ENCODE measurements at regions not wholly inside any gene's neighbourhood (a gene's known extent, or its start where the extent isn't known, plus 50 kb on each side); places are given as distances from the start of the nearest gene placed in this dataset.

DNA sequence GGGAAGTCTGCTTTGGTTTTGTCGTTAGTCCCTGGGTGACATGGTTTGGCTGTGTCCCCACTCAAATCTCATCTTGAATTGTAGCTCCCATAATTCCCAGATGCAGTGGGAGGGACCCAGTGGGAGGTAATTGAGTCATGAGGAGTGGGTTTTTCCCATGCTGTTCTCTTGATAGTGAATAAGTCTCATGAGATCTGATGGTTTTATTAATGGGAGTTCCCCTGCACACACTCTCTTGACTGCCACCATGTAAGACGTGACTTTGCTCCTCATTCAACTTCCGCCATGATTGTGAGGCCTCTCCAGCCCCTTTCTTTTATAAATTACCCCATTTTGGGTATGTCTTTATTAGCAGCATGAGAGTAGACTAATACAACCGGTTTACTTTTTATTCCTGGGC, 405.8 kb upstream of the ID2 start:
- WGBS (ENCODE audit: insufficient coverage), result no CpG with 5 or more reads among the region's 4 CpGs
- no peak overlapping the region for H3K27ac ChIP-seq (ENCODE audit: low read length)
- no peak overlapping the region for H3K4me3 ChIP-seq (ENCODE audit: low read length)
- H3K9me3 ChIP-seq (replicated peaks; ENCODE audit: control insufficient read depth, low read depth, low read length), result no peaks in the 10 kb centered on the region
- no peak for DNase-seq
- no peaks in the 10 kb centered on the region for H3K27me3 ChIP-seq (ENCODE audit: control insufficient read depth, insufficient read depth, low read length)
- H3K36me3 ChIP-seq (ENCODE audit: control insufficient read depth, insufficient read depth, low read length), result no peaks in the 10 kb centered on the region
- H3K4me1 ChIP-seq (ENCODE audit: control insufficient read depth, insufficient read depth, low read length), result no peaks in the 10 kb centered on the region

DNA sequence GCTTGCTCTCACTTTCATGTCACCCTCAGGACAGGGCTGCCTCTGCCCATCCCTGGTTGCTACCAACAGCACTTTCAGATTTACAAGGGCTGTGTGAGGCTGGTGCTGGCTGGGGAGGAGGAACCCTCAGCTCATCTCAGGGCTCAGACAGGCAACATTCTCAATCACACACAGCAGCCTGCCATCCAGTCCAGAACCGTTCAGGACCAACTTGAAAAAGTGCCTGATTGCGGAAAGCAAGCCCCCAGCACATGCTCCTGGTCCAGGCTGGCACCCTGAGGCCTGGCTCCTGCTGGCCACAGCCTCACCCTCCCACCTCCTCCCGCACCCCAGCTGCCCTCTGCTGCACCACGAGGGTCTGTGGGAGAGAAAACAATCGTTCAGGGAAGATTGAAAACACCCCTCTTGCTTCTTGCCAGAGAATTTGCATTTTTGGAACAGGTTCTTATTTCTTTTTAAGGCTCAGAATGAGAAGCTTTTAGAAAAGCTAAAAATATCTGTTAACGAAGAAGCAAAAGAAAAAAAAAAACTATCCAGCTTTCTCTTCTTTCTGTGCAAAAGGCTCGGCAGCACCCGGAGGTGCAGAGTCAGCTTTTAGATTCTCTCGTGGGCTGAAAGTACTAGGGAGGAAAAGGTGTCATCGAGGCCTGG, 403.8 kb upstream of the ID2 start:
- H3K27me3 ChIP-seq (ENCODE audit: control insufficient read depth, insufficient read depth, low read length), result no peaks in the 10 kb centered on the region
- H3K4me3 ChIP-seq (ENCODE audit: low read length), result no peak overlapping the region
- no peak overlapping the region for H3K27ac ChIP-seq (ENCODE audit: low read length)
- H3K9me3 ChIP-seq (replicated peaks; ENCODE audit: control insufficient read depth, low read depth, low read length), result no peaks in the 10 kb centered on the region
- 67% methylated on average over 2 of the region's 10 CpGs for WGBS (ENCODE audit: insufficient coverage)
- DNase-seq, result peak; percentile 51
- H3K36me3 ChIP-seq (ENCODE audit: control insufficient read depth, insufficient read depth, low read length), result no peaks in the 10 kb centered on the region
- no peaks in the 10 kb centered on the region for H3K4me1 ChIP-seq (ENCODE audit: control insufficient read depth, insufficient read depth, low read length)

DNA sequence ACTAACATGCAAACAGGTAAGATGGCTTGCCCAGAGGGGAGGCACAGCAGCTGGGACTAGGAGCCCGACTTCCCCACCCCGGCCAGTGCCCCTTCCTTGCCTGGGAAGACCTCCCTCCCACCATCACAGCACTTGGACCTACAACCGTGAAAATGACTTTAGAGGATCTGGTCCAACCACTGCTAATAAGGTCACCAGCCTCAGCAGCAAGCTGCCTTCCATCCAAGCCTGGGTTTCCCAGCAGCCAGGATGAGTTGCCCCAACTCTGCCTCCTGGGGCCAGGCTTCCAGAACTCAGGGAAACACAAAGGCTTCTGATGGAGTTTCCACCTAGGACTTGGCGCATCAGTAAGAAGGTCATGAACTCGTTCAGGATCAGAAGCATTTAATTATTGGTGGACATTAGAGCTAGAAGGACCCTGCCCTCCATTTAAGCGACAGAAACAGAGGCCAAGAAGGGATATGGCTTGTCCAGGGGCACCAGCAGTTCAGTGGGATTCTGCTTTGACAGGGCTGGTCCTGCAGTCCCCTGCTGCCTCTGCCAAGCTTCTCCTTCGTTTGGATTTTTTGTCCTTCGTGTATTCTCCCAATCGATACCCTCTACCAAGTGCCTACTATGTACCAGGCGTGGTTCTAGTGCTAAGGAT, 403.0 kb upstream of the ID2 start:
- Histone ChIP-seq H3K4me1 (ENCODE audit: control insufficient read depth, insufficient read depth, low read length) (no peaks in the 10 kb centered on the region), H3K9me3 (replicated peaks; ENCODE audit: control insufficient read depth, low read depth, low read length) (no peaks in the 10 kb centered on the region), H3K27ac (ENCODE audit: low read length) (no peak overlapping the region), H3K36me3 (ENCODE audit: control insufficient read depth, insufficient read depth, low read length) (no peaks in the 10 kb centered on the region), H3K4me3 (ENCODE audit: low read length) (no peak overlapping the region), H3K27me3 (ENCODE audit: control insufficient read depth, insufficient read depth, low read length) (no peaks in the 10 kb centered on the region)
- no peak for DNase-seq
- WGBS (ENCODE audit: insufficient coverage), result 83% methylated on average over 6 of the region's 10 CpGs

DNA sequence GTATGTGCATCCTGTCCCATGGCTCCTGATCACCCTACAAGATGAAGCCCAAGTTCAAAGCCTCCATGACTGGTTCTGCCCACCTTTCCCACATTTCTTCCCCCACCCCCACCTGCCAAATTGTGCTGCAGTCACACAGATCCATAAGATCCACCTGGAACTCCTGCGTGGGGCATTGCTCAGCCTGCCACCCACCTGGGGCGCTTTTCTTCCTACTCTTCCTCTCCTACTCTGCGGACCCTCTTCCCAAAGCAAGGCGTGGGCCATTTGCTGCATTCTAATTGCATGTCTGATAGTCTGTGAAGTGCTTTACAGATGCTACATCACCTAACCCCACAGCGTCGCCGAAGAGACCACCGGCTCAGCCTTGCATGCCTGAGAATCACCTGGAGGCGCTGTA, 402.4 kb upstream of the ID2 start:
- Histone ChIP-seq H3K27ac (ENCODE audit: low read length) (no peak overlapping the region), H3K4me1 (ENCODE audit: control insufficient read depth, insufficient read depth, low read length) (no peaks in the 10 kb centered on the region), H3K27me3 (ENCODE audit: control insufficient read depth, insufficient read depth, low read length) (no peaks in the 10 kb centered on the region), H3K9me3 (replicated peaks; ENCODE audit: control insufficient read depth, low read depth, low read length) (no peaks in the 10 kb centered on the region), H3K36me3 (ENCODE audit: control insufficient read depth, insufficient read depth, low read length) (no peaks in the 10 kb centered on the region), H3K4me3 (ENCODE audit: low read length) (no peak overlapping the region)
- DNase-seq, result no peak
- 94% methylated on average over 5 of the region's 9 CpGs for WGBS (ENCODE audit: insufficient coverage)

DNA sequence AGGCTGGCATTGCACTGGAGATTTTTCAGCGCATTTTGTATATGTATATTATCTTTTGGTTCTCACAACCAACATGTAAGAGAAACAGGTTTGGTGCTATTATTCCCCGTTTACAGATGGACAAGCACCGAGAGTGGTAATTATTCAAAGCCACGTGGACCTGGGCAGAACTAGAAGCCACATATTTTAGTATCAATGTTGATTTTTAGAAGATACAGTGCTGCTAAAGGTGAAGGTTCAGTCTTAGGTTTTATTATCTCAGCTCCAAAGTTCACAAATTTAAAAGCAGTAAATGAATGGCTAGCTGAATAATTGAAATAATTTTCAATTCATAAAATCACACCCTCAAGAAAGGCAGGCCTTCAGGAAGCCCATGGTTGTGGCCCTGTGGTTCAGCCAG, 400.6 kb upstream of the ID2 start:
- no CpG with 5 or more reads among the region's 4 CpGs for WGBS (ENCODE audit: insufficient coverage)
- Histone ChIP-seq H3K27ac (ENCODE audit: low read length) (no peak overlapping the region), H3K27me3 (ENCODE audit: control insufficient read depth, insufficient read depth, low read length) (no peaks in the 10 kb centered on the region), H3K36me3 (ENCODE audit: control insufficient read depth, insufficient read depth, low read length) (no peaks in the 10 kb centered on the region), H3K4me1 (ENCODE audit: control insufficient read depth, insufficient read depth, low read length) (no peaks in the 10 kb centered on the region), H3K4me3 (ENCODE audit: low read length) (no peak overlapping the region), H3K9me3 (replicated peaks; ENCODE audit: control insufficient read depth, low read depth, low read length) (no peaks in the 10 kb centered on the region)
- no peak for DNase-seq

DNA sequence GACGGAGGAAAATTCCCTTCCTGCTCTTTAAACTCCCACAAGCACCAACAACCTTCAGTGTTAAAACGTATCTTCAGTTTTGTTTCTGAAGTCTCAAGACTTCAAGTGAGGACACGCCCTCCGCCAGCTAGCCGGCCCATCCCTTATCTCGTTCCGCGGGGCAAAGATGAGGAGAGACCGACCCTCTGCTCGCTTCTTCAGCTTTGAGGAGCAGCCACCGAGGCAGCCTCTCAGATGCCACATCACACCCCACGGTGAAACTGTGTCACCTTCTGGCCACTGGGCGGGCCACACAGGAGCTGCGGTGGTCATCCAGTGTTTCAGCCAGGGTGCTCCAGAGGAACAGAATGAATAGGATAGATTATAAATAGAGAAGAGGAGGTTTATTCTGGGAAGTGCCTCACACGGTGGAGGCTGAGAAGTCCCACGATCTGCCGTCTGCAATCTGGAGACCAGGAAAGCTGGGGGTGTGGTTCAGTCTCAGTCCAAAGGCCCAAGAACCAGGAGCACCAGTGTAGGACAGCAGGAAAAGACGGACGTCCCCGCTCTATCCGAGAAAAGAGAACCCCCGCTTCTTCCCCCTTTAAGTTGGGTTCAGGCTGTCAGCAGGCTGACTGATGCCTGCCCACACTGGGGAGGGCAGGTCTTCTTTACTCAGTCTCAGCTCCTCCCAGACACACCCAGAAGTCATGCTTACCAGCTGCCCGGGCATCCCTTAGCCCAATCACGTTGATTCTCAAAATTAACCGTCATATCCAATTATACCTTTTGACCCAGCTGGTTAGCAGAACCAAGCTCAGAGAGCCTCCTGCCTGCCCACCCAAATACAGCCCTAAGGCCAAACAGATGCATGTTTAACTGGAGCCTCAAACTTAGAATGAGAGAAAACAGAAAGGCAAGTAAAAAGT, 399.7 kb upstream of the ID2 start:
- no peak overlapping the region for H3K27ac ChIP-seq (ENCODE audit: low read length)
- H3K36me3 ChIP-seq (ENCODE audit: control insufficient read depth, insufficient read depth, low read length), result no peaks in the 10 kb centered on the region
- no peak for DNase-seq
- no peaks in the 10 kb centered on the region for H3K27me3 ChIP-seq (ENCODE audit: control insufficient read depth, insufficient read depth, low read length)
- no peaks in the 10 kb centered on the region for H3K4me1 ChIP-seq (ENCODE audit: control insufficient read depth, insufficient read depth, low read length)
- H3K4me3 ChIP-seq (ENCODE audit: low read length), result no peak overlapping the region
- H3K9me3 ChIP-seq (replicated peaks; ENCODE audit: control insufficient read depth, low read depth, low read length), result no peaks in the 10 kb centered on the region
- 81% methylated on average over 22 of the region's 25 CpGs for WGBS (ENCODE audit: insufficient coverage)

DNA sequence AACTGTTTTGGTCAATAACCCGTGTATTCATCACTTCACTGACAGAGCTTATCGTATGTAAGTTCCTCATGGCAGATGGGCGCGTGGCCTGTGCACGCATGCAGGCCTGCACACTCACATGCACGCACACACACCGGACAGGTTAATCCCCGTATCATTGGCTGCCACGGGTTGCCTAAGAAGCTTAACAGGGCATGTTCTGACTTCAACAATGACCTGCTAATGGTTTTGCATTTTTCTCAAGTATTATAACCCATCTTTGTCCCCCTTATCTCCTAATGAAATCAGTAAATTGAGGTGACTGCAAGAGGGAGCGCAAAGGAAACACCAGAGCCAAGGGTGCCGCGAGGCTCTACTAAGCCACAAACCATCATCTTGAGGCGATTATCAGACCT, 399.0 kb upstream of the ID2 start:
- no peaks in the 10 kb centered on the region for H3K36me3 ChIP-seq (ENCODE audit: control insufficient read depth, insufficient read depth, low read length)
- no peak overlapping the region for H3K4me3 ChIP-seq (ENCODE audit: low read length)
- no peaks in the 10 kb centered on the region for H3K27me3 ChIP-seq (ENCODE audit: control insufficient read depth, insufficient read depth, low read length)
- H3K9me3 ChIP-seq (replicated peaks; ENCODE audit: control insufficient read depth, low read depth, low read length), result no peaks in the 10 kb centered on the region
- WGBS (ENCODE audit: insufficient coverage), result 90% methylated on average over 10 of the region's 13 CpGs
- no peak for DNase-seq
- no peak overlapping the region for H3K27ac ChIP-seq (ENCODE audit: low read length)
- no peaks in the 10 kb centered on the region for H3K4me1 ChIP-seq (ENCODE audit: control insufficient read depth, insufficient read depth, low read length)

DNA sequence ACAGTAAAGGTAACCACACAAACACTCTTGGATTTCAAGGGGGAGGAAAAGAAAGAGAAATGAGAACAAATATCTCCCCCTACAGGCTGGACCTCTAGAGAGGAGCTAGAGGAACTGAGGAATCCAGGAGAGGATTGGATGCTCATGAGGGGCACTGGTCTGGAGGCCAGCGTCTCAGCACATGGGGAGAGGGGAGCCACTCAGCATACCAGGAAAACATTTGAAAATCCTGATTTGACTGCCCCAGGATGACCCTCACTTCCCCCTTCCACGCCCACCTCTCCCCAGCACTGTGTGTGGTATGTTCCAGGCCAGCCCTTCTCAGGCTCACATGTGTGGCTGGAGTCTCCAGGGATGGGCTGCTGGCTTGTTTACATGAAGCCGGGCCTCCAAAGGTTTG, 396.8 kb upstream of the ID2 start:
- Histone ChIP-seq H3K36me3 (ENCODE audit: control insufficient read depth, insufficient read depth, low read length) (no peaks in the 10 kb centered on the region), H3K27me3 (ENCODE audit: control insufficient read depth, insufficient read depth, low read length) (no peaks in the 10 kb centered on the region), H3K4me3 (ENCODE audit: low read length) (no peak overlapping the region), H3K4me1 (ENCODE audit: control insufficient read depth, insufficient read depth, low read length) (no peaks in the 10 kb centered on the region), H3K27ac (ENCODE audit: low read length) (no peak overlapping the region), H3K9me3 (replicated peaks; ENCODE audit: control insufficient read depth, low read depth, low read length) (no peaks in the 10 kb centered on the region)
- no peak for DNase-seq
- 100% methylated on average over 1 of the region's 3 CpGs for WGBS (ENCODE audit: insufficient coverage)

DNA sequence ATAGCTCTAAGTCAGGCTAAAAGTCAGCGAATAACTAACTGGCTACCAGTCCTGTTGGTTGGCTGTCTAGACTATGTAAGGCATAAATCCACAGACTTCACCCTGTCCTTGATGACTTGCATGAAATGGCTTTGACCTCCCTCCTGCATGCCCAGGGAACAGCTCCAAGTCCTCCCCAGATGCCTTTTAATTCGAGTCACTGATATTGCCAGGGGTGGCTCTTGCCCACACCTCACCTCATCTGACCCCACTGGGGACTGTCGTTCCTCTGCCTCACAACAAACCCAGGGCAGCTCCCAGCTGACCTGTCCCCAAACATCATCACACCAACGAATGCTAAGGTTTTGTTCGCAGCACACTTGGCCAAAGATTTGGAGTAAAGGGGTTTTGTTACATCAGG, 396.0 kb upstream of the ID2 start:
- DNase-seq, result no peak
- 83% methylated on average over 2 of the region's 5 CpGs for WGBS (ENCODE audit: insufficient coverage)
- Histone ChIP-seq H3K4me1 (ENCODE audit: control insufficient read depth, insufficient read depth, low read length) (no peaks in the 10 kb centered on the region), H3K27me3 (ENCODE audit: control insufficient read depth, insufficient read depth, low read length) (no peaks in the 10 kb centered on the region), H3K4me3 (ENCODE audit: low read length) (no peak overlapping the region), H3K9me3 (replicated peaks; ENCODE audit: control insufficient read depth, low read depth, low read length) (no peaks in the 10 kb centered on the region), H3K27ac (ENCODE audit: low read length) (no peak overlapping the region), H3K36me3 (ENCODE audit: control insufficient read depth, insufficient read depth, low read length) (no peaks in the 10 kb centered on the region)

DNA sequence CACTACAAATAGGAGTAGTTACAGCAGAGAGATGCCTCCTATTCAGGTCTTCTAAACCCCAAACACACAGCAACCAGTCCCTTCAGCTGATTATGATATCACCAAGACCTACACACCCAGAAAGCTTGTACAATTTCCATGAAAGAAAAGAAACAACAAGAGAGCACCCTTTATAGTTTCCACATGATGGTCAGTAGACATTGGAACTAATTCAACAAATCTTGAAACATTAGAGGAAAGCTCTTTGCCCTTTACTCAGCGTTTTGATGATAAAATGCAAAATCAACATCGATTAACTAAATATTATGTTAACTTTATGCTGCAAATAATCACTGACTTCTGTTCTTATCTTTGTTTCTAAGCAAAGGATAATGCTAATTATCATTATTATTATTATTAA, 393.6 kb upstream of the ID2 start:
- Histone ChIP-seq H3K27ac (ENCODE audit: low read length) (no peak overlapping the region), H3K27me3 (ENCODE audit: control insufficient read depth, insufficient read depth, low read length) (peaks cover 2% of the 10 kb centered on the region), H3K4me1 (ENCODE audit: control insufficient read depth, insufficient read depth, low read length) (no peaks in the 10 kb centered on the region), H3K9me3 (replicated peaks; ENCODE audit: control insufficient read depth, low read depth, low read length) (no peaks in the 10 kb centered on the region), H3K36me3 (ENCODE audit: control insufficient read depth, insufficient read depth, low read length) (no peaks in the 10 kb centered on the region), H3K4me3 (ENCODE audit: low read length) (no peak overlapping the region)
- WGBS (ENCODE audit: insufficient coverage), result no CpG with 5 or more reads among the region's 2 CpGs
- DNase-seq, result no peak

All from muscle of leg (tissue), 3 donors.